COLO668 (cell line): ENCODE measurements at regions not wholly inside any gene's neighbourhood (a gene's known extent, or its start where the extent isn't known, plus 50 kb on each side); places are given as distances from the start of the nearest gene placed in this dataset.
"Not testable (repeated sequence)": the region's sequence is repeated elsewhere in the genome, so short reads cannot be mapped to it uniquely, and the experiment has no call there.

Experiments used
- DNase-seq: peaks from one replicate; lab custom pipeline; 2025; ENCODE audit not compliant: unreplicated experiment; lab: John Stamatoyannopoulos, UW

DNA sequence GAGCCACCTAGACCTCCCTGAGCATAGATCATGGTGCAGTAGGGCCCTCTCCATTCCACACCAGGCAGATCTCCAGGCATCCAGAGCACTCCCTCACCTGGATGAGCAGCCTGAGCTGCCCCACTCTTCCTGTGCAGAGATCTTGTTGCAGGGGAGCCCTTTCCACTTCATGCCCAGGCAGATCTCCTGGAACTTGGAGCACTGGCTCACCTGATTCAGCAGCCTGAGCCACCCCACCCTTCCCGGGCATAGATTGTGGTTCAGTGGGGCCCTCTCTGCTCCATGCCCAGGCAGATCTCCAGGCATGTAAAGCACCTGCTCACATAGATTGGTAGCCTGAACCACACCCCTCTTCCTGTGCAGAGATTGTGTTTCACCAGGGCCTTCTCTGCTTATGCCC lies 78.0 kb downstream of the SEC16B start:
- no peak for DNase-seq

- no peak for DNase-seq
Observed at GRCh38 chr1:177890479-177890878, 79.4 kb downstream of the SEC16B start.

DNA sequence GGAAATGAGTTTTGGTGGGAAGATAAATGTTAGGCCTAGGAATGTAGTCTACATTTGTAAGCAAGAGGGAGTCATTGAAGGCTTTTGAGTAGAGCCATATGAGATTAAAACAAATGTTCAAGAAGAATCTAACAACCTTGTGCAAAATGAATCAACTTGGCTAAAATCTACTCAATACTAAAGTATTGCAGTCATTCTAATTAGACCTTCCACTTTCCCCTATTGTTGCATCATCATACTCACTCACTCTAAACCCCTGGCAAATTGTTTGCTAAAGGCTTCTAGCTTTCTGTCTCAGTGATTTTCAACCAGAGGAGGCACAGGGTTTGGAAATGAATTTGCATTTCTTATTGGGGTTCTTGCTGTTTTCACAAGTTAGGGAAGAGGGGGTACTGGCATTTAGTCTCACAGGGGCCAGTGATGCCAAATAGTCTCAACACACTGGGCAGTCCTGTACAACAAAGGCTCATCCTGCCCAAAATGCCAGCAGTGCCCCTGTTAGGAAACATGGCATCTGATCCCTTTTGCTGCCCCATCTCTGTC lies 85.3 kb downstream of the SEC16B start:
- DNase-seq = no peak

DNA sequence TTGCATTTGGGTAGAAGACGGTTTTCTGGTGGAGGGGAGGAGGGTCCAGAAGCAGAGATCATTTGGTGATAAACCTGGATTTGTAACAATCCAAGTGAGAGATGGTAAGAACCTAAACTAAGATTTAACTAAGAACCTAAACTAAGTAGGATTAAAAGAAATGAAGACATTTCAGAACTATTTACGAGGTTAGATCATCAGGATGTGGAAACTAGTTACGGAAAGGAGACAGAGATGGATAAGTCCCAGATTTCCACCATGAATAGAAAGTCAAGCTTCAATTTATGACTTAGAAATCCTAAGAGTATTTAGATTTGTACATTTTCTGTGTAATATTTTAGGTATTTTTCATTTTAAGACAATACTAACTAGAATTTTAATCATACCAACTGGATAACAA lies 86.3 kb downstream of the SEC16B start:
- DNase-seq = no peak

- no peak for DNase-seq
Observed at GRCh38 chr1:177880339-177880891, 89.4 kb downstream of the SEC16B start.

- no peak for DNase-seq
Observed at GRCh38 chr1:177877086-177877485, 92.8 kb downstream of the SEC16B start.

DNA sequence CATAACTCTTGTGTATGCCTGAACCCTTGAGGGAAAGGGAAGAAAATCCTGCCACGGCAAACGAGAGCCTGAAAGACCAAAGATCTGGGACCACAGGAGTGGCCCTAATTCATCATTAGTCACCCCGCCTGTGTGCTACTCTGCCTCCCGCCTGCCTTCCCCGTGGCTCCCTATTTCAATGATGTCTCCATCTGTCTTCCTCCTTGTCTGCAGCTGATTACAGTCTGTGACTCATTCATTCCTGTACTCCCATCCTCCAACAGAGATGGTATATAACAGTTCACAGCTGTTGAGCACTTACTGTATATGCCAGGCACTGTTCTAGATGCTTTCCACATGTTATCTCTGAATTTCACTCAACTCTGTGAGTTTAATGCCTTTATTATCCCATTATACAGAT lies 96.6 kb downstream of the SEC16B start:
- DNase-seq = peak; percentile 62

DNA sequence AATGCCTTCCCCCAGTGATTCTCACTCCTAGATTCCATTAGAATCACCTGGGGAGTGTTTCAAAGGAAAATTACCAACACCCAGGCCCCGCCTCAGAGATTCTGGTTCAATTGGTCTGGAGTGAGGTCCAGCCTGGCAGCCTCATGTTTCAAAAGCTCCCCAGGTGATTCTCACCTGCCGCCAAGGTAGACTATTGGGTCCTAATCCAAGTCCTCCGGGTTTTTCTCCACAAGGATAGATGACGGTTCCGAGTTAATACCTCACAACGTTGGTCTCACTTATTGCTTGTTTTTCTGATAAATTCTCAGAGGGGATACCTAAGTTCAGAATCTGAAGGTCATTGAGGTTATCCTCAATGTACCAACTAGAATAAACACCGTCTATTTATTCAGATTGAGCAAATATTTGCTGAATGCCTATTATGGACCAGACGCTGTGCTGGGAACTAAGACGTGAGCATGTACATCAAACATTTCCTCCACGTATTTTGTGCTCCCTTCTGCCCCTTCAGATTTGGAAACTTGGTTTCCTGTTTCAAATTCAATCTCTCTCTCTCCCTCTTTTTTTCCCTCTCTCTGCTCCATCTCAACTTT lies 97.5 kb downstream of the SEC16B start:
- peak; percentile 79 for DNase-seq

DNA sequence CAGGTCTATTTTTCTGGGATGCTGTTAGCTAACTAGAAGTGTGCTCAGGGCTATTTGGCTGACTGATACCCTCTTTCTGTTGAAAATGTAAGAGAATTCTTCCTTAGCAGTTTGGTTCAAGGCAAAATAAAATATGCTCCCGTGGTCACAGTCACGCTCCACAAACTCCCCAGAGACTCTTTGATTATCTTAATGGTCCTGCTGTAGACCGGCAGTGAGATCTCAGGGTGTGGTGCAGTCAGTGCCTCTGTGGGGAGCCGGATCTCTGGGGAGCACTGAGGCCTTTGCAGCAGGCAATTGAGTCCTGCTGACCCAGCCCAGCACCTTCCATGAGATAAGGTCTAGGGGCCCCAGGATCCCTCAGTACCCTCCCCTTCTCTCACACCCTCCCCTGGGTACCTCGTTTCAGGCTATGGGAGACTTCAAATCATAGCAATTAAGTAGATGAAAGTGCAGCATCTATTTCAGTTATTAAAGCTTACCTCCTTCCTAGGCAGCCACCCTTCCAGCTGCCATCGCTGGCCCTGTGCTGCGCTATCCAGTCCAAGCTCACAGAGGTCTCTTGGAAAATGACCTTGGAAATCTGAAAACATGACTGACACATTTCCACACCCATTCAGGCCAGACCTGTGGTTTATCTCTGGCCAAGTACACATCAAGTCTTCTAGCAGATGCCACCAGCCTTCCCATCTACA lies 98.1 kb downstream of the SEC16B start:
- DNase-seq = no peak

- no peak for DNase-seq
Observed at GRCh38 chr1:177869586-177869985, 100.3 kb downstream of the SEC16B start.

DNA sequence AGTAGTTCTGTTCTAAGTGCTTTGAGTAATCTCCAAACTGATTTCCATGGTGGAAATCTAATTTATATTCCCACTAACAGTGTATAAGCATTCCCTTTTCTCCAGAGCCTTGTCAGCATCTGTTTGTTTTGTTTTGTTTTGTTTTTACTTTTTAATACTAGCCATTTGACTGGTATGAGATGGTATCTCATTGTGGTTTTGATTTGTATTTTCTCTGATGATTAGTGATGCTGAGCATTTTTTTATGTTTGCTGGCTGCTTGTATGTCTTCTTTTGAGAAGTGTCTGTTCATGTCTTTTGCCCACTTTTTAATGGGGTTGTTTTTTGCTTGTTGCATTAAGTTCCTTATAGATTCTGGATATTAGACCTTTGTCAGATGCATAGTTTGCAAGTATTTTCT lies 100.8 kb downstream of the SEC16B start:
- not testable (repeated sequence) for DNase-seq

DNA sequence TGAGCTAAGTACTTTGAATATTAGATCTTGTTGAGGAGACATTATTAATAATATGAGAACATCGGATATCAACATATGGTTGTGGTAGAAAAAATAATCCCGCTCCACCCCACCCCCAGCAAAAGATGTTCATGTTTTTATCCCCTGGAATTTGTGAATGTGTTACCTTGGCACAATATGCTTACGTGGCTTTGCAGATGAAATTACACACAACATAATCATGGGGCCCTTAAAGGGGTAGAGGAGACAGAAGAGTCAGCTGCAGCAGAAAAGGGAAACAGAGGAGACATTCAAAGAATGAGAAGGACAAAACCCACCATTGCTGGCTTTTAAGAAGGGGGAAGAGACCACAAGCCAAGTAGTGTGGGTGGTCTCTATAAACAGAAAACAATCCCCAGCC lies 104.1 kb downstream of the SEC16B start:
- no peak for DNase-seq

DNA sequence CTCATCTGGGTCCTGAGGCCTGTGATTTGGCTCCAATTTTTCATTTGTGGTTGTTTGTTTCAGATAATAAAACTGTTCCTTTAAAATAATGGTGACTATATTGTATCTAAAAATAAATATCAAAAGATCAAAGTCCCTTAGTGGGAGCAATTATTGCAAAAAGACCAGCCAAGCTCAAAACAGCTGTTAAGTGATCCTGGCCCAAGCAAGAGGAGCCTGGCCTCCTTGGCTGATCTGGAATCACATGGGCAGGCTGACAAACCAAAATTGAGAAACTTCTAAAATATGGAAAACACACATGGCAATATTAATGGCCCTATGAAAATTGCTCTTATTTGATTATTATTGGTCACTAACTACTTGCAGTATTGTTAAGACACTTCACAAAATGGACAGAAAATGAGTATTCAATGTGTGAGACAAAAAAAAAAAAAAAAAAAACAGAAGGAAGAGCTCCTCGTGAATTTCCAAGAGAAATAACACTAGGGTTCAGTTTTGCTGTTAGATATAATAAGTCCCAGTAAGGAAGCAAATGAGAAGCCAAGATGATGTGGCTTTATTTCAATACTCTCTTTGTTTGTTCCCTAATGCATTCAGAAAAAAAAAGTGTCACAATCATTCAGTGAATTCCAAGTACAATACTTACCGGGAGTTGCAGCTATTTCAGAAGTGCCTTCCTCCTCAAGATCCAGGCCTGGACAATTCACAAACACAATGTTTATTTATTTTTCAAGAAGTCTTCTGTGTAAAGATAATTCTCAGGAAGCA lies 105.1 kb downstream of the SEC16B start:
- no peak for DNase-seq

GRCh38 chr1:177863796-177864195 lies 106.1 kb downstream of the SEC16B start:
- DNase-seq = no peak

GRCh38 chr1:177862916-177863315 lies 106.9 kb downstream of the SEC16B start:
- DNase-seq = no peak

DNA sequence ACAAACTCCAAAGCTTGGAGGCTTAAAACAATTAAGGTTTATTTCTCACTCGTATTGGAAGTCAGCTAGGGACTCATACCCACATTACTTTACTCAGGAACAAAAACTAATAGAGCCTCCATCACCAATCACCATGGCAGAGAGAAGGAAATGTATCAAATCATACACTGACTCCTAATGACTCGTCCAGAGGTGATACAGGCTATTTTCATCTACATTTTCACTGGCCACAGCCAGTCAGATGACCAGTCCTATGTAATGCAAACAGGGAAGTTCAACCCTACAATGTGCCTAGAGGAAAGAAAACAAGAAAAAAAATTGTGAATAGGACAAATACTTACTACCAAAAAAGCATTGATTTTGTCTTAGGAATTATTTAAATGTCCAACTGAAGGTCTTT lies 110.3 kb downstream of the SEC16B start:
- DNase-seq = no peak

DNA sequence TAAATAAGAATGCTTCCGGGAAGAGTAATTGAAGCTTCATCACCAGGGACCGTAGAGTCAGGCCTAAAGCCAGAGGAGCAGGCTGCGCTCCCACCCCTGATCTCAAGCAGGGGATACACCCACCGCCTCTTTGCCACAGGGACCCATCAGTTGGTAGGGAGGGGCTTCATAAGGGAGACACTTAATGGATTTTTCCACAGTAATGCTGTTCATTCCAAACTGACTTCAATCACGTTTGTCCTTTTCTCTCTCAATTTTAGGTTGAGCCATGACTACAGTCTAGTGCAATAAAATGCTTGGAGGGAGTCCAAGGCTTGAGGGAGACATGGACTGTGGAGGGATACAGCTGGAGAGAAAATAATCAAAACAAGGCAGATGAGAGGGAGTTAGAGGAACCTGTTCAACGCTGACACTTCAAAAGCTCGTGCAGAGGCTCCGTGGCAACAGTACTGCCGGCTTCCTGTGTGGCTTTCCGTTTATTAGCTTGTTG lies 111.5 kb downstream of the SEC16B start:
- DNase-seq = no peak

DNA sequence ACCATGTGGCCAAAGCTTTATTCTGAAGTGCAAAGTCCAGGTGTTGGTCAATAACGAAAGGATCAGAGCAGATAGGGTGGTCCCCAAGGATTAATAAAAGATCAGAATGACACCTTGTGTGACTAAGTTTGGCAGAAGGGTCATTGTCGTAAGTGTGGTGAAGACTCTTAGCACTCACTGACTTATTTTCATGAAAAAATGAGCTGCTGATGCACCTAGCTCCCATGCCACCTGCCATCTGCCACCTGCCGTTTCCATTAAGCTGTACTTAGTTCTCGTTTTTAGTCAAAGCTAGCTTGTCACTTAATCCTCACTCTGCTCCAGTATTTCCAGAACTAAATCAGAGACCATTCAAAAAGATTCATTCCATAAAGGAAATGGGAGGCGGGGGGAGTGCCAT lies 112.6 kb downstream of the SEC16B start:
- DNase-seq = peak; percentile 21

DNA sequence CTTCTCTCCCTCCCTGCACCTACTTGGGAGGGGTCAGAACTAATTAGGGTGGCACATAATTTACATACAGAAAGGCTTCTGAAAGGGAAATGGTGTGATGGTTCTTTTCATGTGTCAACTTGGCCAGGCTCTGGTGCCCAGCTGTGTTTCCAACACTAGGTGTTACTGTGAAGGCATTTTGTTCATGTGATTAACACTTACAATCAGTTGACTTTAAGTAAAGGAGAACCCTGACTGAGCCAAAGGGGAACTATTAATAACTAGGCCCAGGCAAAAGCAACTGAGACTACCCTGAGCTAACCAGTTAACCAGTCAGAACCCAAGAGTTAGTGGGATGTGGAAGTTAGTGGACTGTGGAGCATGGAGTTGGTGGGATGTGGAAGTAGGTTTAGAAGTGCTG lies 114.9 kb downstream of the SEC16B start:
- no peak for DNase-seq

- no peak for DNase-seq
Observed at GRCh38 chr1:177849579-177850290, 120.1 kb downstream of the SEC16B start.

DNA sequence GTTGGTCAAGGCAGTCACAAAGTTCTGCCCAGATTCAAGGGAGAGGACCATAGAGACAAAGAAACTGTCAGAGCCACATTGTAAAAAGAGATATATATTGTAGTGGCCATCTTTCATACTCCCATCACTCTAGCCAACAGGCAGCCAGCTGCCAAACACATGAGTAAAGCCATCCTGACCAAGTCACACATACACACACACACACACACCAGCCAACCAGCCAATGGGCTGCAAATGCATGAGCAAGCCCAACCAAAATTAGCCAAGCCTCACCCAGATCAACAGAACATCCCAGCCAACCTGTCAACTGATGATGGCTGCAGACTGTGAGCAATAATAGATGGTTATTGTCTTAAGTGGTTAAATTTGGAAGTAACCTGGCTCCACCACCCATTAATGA lies 120.7 kb downstream of the SEC16B start:
- DNase-seq = no peak
